Cardiac muscle cell (in vitro differentiated cells and primary cell): ENCODE measurements at regions not wholly inside any gene's neighbourhood (a gene's known extent, or its start where the extent isn't known, plus 50 kb on each side); places are given as distances from the start of the nearest gene placed in this dataset.
"Not testable (repeated sequence)": the region's sequence is repeated elsewhere in the genome, so short reads cannot be mapped to it uniquely, and the experiment has no call there.

ENCODE experiments used
- DNase-seq, 2 donors: peaks; one replicate each; pipeline versions ENCODE4 v3.0.0 to v3.0.0-alpha.2; 2010 to 2017; ENCODE audit warnings: low read depth in 1 of 2, low spot score in 1 of 2
- H3K27ac ChIP-seq: fragments of 200-600 bp; sonication (generic); 2 replicates; pipeline ENCODE4 v1.5.1; 2016
- H3K27me3 ChIP-seq: fragments of 200-600 bp; sonication (generic); 2 replicates; pipeline ENCODE4 v1.6.0; 2016; ENCODE audit warnings: control low read depth
- H3K36me3 ChIP-seq: fragments of 200-600 bp; sonication (generic); 2 replicates; pipeline ENCODE4 v1.5.1; 2016; ENCODE audit warnings: control low read depth
- H3K4me1 ChIP-seq: fragments of 200-600 bp; sonication (generic); 2 replicates; pipeline ENCODE4 v1.8.1; 2017; ENCODE audit warnings: low read depth, mild to moderate bottlenecking, mixed run types
- H3K4me3 ChIP-seq: fragments of 200-600 bp; sonication (generic); 2 replicates; pipeline ENCODE4 v1.5.1; 2016; ENCODE audit warnings: mild to moderate bottlenecking
- H3K9me3 ChIP-seq: fragments of 200-600 bp; sonication (generic); 2 replicates; pipeline ENCODE4 v1.5.1; 2017; ENCODE audit warnings: low read depth, mild to moderate bottlenecking, control low read depth
- CTCF ChIP-seq: IDR thresholded peaks from 2 replicates; pipeline ENCODE4 v1.5.1; 2012; ENCODE audit warnings: low read depth, mild to moderate bottlenecking, low read length

DNA sequence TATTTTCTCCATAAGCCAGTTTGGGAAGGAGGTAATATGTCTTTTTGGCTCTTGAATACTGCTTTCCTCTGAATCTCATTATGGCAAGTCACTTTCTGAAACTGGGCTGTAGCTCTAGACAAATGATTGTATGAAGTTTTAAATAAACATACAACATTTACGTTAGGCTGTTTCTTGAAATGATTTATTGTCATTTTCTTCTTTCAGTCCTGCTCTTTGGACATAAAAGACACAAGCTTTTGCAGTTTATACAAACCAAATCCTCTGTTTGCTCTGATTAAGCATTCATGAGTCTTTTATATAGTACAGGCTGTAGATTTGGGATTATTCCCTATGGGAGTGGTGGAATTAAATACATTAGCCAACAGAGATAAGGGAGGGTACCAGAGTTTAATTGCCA lies 139.7 kb downstream of the CEP120 start:
- Histone ChIP-seq H3K4me1 (peaks cover 25% of the 10 kb centered on the region), H3K4me3 (no peak overlapping the region), H3K36me3 (no peaks in the 10 kb centered on the region), H3K27me3 (no peaks in the 10 kb centered on the region), H3K27ac (no peak overlapping the region), H3K9me3 (no peaks in the 10 kb centered on the region)
- TF ChIP-seq CTCF = no peak
- no peak for DNase-seq

GRCh38 chr5:123283031-123283430 lies 140.2 kb downstream of the CEP120 start:
- H3K4me1 ChIP-seq = peaks cover 25% of the 10 kb centered on the region
- no peak overlapping the region for H3K27ac ChIP-seq
- peak in 1 of 2 donors; percentile 17 for DNase-seq
- H3K4me3 ChIP-seq = no peak overlapping the region
- no peaks in the 10 kb centered on the region for H3K9me3 ChIP-seq
- TF ChIP-seq CTCF = no peak
- H3K36me3 ChIP-seq = no peaks in the 10 kb centered on the region
- no peaks in the 10 kb centered on the region for H3K27me3 ChIP-seq

DNA sequence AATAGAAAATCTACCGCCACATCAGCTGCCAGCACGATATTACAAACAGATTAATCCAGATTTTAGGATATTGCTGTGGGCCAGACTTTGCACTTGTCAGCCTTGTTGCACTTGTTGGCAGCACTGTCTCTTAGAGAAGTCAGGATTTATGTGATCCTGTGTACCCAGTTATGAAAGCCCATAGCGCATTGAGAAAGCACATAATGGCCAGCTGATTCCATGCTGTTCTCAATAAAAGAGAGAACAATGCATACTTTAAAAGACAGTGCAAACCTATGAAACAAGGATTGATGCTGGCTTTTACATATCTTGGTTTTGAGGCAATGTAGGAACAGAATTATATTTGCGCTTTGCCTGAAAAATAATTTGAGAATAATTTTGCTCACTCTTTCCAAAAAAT lies 140.8 kb downstream of the CEP120 start:
- H3K27ac ChIP-seq = no peak overlapping the region
- no peaks in the 10 kb centered on the region for H3K9me3 ChIP-seq
- H3K27me3 ChIP-seq = no peaks in the 10 kb centered on the region
- no peak for DNase-seq
- H3K36me3 ChIP-seq = no peaks in the 10 kb centered on the region
- no peak overlapping the region for H3K4me3 ChIP-seq
- TF ChIP-seq CTCF = no peak
- peaks cover 25% of the 10 kb centered on the region for H3K4me1 ChIP-seq

DNA sequence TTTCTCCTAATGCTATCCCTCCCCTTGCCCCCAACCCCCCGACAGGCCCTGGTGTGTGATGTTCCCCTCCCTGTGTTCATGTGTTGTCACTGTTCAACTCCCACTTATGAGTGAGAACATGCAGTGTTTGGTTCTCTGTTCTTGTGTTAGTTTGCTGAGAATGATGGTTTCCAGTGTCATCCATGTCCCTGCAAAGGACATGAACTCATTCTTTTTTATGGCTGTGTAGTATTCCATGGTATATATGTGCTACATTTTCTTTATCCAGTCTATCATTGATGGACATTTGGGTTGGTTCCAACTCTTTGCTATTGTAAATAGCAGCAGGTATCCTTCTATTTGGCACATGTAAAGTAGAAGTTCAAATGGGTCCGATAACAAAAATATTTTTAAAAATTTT lies 142.3 kb downstream of the CEP120 start:
- DNase-seq, H3K27me3 ChIP-seq, H3K4me3 ChIP-seq, H3K36me3 ChIP-seq, H3K9me3 ChIP-seq, H3K27ac ChIP-seq: not testable (repeated sequence)
- peaks cover 31% of the 10 kb centered on the region for H3K4me1 ChIP-seq

DNA sequence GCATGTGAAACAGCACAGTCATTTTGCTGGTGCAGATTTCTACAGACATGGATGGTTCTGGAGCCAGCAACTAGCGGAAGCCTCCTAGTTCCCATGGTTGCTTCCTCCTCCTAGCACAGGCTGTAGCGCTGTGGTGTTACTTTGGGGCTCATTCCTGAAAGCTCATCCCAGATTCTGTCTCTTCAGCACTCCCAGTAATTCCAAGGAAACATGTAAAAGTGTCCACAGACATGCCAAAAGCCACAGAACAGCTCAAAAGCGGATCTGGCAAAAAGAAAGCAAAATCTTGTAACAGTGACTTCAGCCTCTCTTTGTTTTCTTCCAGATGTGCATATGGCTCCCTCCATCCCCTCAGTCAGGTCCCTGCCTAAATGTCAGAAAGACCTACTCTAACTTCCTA lies 144.1 kb downstream of the CEP120 start:
- H3K36me3 ChIP-seq = no peaks in the 10 kb centered on the region
- no peak overlapping the region for H3K27ac ChIP-seq
- no peaks in the 10 kb centered on the region for H3K27me3 ChIP-seq
- peaks cover 25% of the 10 kb centered on the region for H3K4me1 ChIP-seq
- H3K9me3 ChIP-seq = no peaks in the 10 kb centered on the region
- no peak for TF ChIP-seq CTCF
- no peak overlapping the region for H3K4me3 ChIP-seq
- no peak for DNase-seq

DNA sequence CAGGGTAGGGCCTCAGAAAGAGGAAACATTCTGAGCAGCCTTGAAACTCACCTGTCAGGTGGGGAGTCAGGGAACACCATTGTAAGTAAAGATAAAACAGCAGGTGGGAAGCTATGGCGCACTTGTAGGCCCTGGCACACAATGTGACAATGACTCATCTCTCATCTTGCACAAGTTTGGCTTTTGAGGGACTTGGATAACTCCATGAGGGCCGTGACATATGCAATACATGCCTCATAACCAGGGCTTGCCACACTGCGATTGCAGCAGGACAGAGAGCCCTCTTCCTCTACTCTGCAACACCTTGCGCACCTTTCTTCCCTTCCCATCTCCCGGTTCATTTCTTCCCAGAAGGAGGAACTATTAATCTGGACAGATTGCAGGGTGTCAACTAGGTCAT lies 144.9 kb downstream of the CEP120 start:
- no peak for DNase-seq
- no peak for TF ChIP-seq CTCF
- no peak overlapping the region for H3K27ac ChIP-seq

More for the DNA sequence above, 144.9 kb downstream of the CEP120 start:
- peaks cover 20% of the 10 kb centered on the region for H3K4me1 ChIP-seq
- no peaks in the 10 kb centered on the region for H3K36me3 ChIP-seq
- no peaks in the 10 kb centered on the region for H3K9me3 ChIP-seq
- no peaks in the 10 kb centered on the region for H3K27me3 ChIP-seq
- H3K4me3 ChIP-seq = no peak overlapping the region
